ENCODE measurements at regions not wholly inside any gene's neighbourhood (a gene's known extent, or its start where the extent isn't known, plus 50 kb on each side); places are given as distances from the start of the nearest gene placed in this dataset.

GRCh38 chr1:57550092-57550491 is 126.2 kb upstream of the DAB1 start:
- intact Hi-C loops (cut with micrococcal nuclease) = no loop called here
- Mint-ChIP-seq H3K4me1 (no peaks in the 10 kb centered on the region), H3K27me3 (ENCODE audit: low read depth in 3 of 3) (peaks cover 1 to 4% (median 2%) of the 10 kb centered on the region in 3 donors), H3K27ac (no peak overlapping the region), H3K36me3 (no peaks in the 10 kb centered on the region), H3K4me3 (no peak overlapping the region), H3K9me3 (peaks cover 0 to 4% (median 0%) of the 10 kb centered on the region in 7 donors)
- Histone ChIP-seq H3K9me3 (replicated peaks in 1 of 2; ENCODE audit: control insufficient read depth in 1 of 2, insufficient read depth in 1 of 2, low read length in 2 of 2) (no peaks in the 10 kb centered on the region), H3K4me2 (replicated peaks; ENCODE audit: extremely low read depth, low read length, poor library complexity, severe bottlenecking) (no peak overlapping the region), H3K27ac (ENCODE audit: low read depth in 1 of 2, low read length in 2 of 2) (no peak overlapping the region), H3K27me3 (ENCODE audit: control insufficient read depth in 2 of 2, insufficient read depth in 2 of 2, low read length in 2 of 2) (no peaks in the 10 kb centered on the region), H3K4me1 (ENCODE audit: control insufficient read depth in 1 of 2, insufficient read depth in 2 of 2, low read length in 2 of 2) (no peaks in the 10 kb centered on the region), H3K79me2 (ENCODE audit: insufficient read depth, low read length) (no peaks in the 10 kb centered on the region), H3K9ac (ENCODE audit: insufficient read depth, low read length, poor library complexity, severe bottlenecking) (no peak overlapping the region), H3K36me3 (replicated peaks in 1 of 2; ENCODE audit: control insufficient read depth in 1 of 2, insufficient read depth in 2 of 2, low read length in 2 of 2) (no peaks in the 10 kb centered on the region), H2AFZ (ENCODE audit: insufficient read depth, low read depth, low read length, poor library complexity, severe bottlenecking) (no peak overlapping the region), H4K20me1 (ENCODE audit: insufficient read depth, low read length) (no peaks in the 10 kb centered on the region), H3K4me3 (replicated peaks in 1 of 3; ENCODE audit: low read depth in 2 of 3, low read length in 3 of 3) (no peak overlapping the region)
- no peak for DNase-seq
- no peak for TF ChIP-seq CTCF (IDR thresholded peaks at IDR 0.05)
- no CpG with 5 or more reads among the region's 1 CpG for WGBS (ENCODE audit: insufficient coverage)

GRCh38 chr1:57549300-57549699 is 125.4 kb upstream of the DAB1 start:
- Histone ChIP-seq H3K27me3 (ENCODE audit: control insufficient read depth in 2 of 2, insufficient read depth in 2 of 2, low read length in 2 of 2) (no peaks in the 10 kb centered on the region), H3K36me3 (replicated peaks in 1 of 2; ENCODE audit: control insufficient read depth in 1 of 2, insufficient read depth in 2 of 2, low read length in 2 of 2) (no peaks in the 10 kb centered on the region), H3K4me2 (replicated peaks; ENCODE audit: extremely low read depth, low read length, poor library complexity, severe bottlenecking) (no peak overlapping the region), H2AFZ (ENCODE audit: insufficient read depth, low read depth, low read length, poor library complexity, severe bottlenecking) (no peak overlapping the region), H3K27ac (ENCODE audit: low read depth in 1 of 2, low read length in 2 of 2) (no peak overlapping the region), H4K20me1 (ENCODE audit: insufficient read depth, low read length) (no peaks in the 10 kb centered on the region), H3K9me3 (replicated peaks in 1 of 2; ENCODE audit: control insufficient read depth in 1 of 2, insufficient read depth in 1 of 2, low read length in 2 of 2) (no peaks in the 10 kb centered on the region), H3K9ac (ENCODE audit: insufficient read depth, low read length, poor library complexity, severe bottlenecking) (no peak overlapping the region), H3K4me3 (replicated peaks in 1 of 3; ENCODE audit: low read depth in 2 of 3, low read length in 3 of 3) (no peak overlapping the region), H3K4me1 (ENCODE audit: control insufficient read depth in 1 of 2, insufficient read depth in 2 of 2, low read length in 2 of 2) (no peaks in the 10 kb centered on the region), H3K79me2 (ENCODE audit: insufficient read depth, low read length) (no peaks in the 10 kb centered on the region)
- peaks cover 1 to 4% (median 2%) of the 10 kb centered on the region in 3 donors for H3K27me3 Mint-ChIP-seq (ENCODE audit: low read depth in 3 of 3)
- TF ChIP-seq CTCF (IDR thresholded peaks at IDR 0.05) = no peak
- H3K4me3 Mint-ChIP-seq = no peak overlapping the region
- H3K27ac Mint-ChIP-seq = no peak overlapping the region
- peaks cover 0 to 6% (median 0%) of the 10 kb centered on the region in 7 donors for H3K9me3 Mint-ChIP-seq
- H3K36me3 Mint-ChIP-seq = no peaks in the 10 kb centered on the region
- WGBS (ENCODE audit: insufficient coverage) = 83% methylated on average over 1 of the region's 4 CpGs
- intact Hi-C loops (cut with micrococcal nuclease) = no loop called here
- no peak for DNase-seq
- H3K4me1 Mint-ChIP-seq = no peaks in the 10 kb centered on the region
